ENCODE measurements at regions not wholly inside any gene's neighbourhood (a gene's known extent, or its start where the extent isn't known, plus 50 kb on each side); places are given as distances from the start of the nearest gene placed in this dataset.

- in situ Hi-C loops (cut with HindIII; ENCODE audit: low sequenced_read_pairs), result no loop called here
- DNase-seq (ENCODE audit: low read depth, low spot score), result no peak
- no peak overlapping the region for H3K4me3 ChIP-seq (ENCODE audit: low read depth, low read length)
- TF ChIP-seq CTCF (IDR thresholded peaks at IDR 0.05; ENCODE audit: low read depth, low read length), result no peak
Measured at GRCh38 chr10:130409331-130409730, 273.1 kb downstream of the GLRX3 start.

GRCh38 chr10:130409931-130410330 lies 273.7 kb downstream of the GLRX3 start:
- DNase-seq (ENCODE audit: low read depth, low spot score), result no peak
- H3K4me3 ChIP-seq (ENCODE audit: low read depth, low read length), result no peak overlapping the region
- in situ Hi-C loops (cut with HindIII; ENCODE audit: low sequenced_read_pairs), result no loop called here
- no peak for TF ChIP-seq CTCF (IDR thresholded peaks at IDR 0.05; ENCODE audit: low read depth, low read length)

GRCh38 chr10:130411496-130412085 lies 275.4 kb downstream of the GLRX3 start:
- no peak for TF ChIP-seq CTCF (IDR thresholded peaks at IDR 0.05; ENCODE audit: low read depth, low read length)
- DNase-seq (ENCODE audit: low read depth, low spot score), result no peak
- in situ Hi-C loops (cut with HindIII; ENCODE audit: low sequenced_read_pairs), result no loop called here
- no peak overlapping the region for H3K4me3 ChIP-seq (ENCODE audit: low read depth, low read length)

GRCh38 chr10:130412317-130412716 lies 276.1 kb downstream of the GLRX3 start:
- no peak for TF ChIP-seq CTCF (IDR thresholded peaks at IDR 0.05; ENCODE audit: low read depth, low read length)

GRCh38 chr10:130416334-130417150 lies 280.4 kb downstream of the GLRX3 start:
- no peak overlapping the region for H3K4me3 ChIP-seq (ENCODE audit: low read depth, low read length)
- no peak for TF ChIP-seq CTCF (IDR thresholded peaks at IDR 0.05; ENCODE audit: low read depth, low read length)
- in situ Hi-C loops (cut with HindIII; ENCODE audit: low sequenced_read_pairs), result no loop called here
- DNase-seq (ENCODE audit: low read depth, low spot score), result no peak

More at GRCh38 chr10:130412317-130412716, 276.1 kb downstream of the GLRX3 start:
- no peak overlapping the region for H3K4me3 ChIP-seq (ENCODE audit: low read depth, low read length)
- in situ Hi-C loops (cut with HindIII; ENCODE audit: low sequenced_read_pairs), result no loop called here
- DNase-seq (ENCODE audit: low read depth, low spot score), result no peak

GRCh38 chr10:130418731-130419130 lies 282.5 kb downstream of the GLRX3 start:
- in situ Hi-C loops (cut with HindIII; ENCODE audit: low sequenced_read_pairs), result no loop called here

More at GRCh38 chr10:130418731-130419130, 282.5 kb downstream of the GLRX3 start:
- H3K4me3 ChIP-seq (ENCODE audit: low read depth, low read length), result no peak overlapping the region
- TF ChIP-seq CTCF (IDR thresholded peaks at IDR 0.05; ENCODE audit: low read depth, low read length), result no peak
- DNase-seq (ENCODE audit: low read depth, low spot score), result no peak
